HEK293 (cell line): ENCODE measurements at regions not wholly inside any gene's neighbourhood (a gene's known extent, or its start where the extent isn't known, plus 50 kb on each side); places are given as distances from the start of the nearest gene placed in this dataset.

ENCODE experiments used
- SALL2 ChIP-seq: fragments of 450-650 bp; formaldehyde crosslinking; IDR thresholded peaks from 2 replicates; pipeline ENCODE4 v1.5.0; 2017; ENCODE audit warnings: missing biosample characterization, mild to moderate bottlenecking, missing genetic modification characterization, borderline replicate concordance
- TCF7L2 ChIP-seq: IDR thresholded peaks from 2 replicates; pipeline ENCODE4 v1.6.1; 2011; ENCODE audit warnings: low read depth, mild to moderate bottlenecking, inconsistent platforms, low read length, moderate library complexity, borderline replicate concordance
- ZBTB49 ChIP-seq: fragments of 450-650 bp; formaldehyde crosslinking; IDR thresholded peaks from 2 replicates; pipeline ENCODE4 v1.5.1; 2016; ENCODE audit warnings: missing biosample characterization, missing genetic modification characterization, low read depth
- ZFP3 ChIP-seq: fragments of 450-650 bp; formaldehyde crosslinking; IDR thresholded peaks from 2 replicates; pipeline ENCODE4 v1.5.1; 2016; ENCODE audit warnings: low read depth, missing biosample characterization, missing genetic modification characterization
- ZNF239 ChIP-seq: fragments of 450-650 bp; formaldehyde crosslinking; IDR thresholded peaks from 2 replicates; pipeline ENCODE4 v1.5.1; 2016; ENCODE audit warnings: missing biosample characterization, missing genetic modification characterization
- ZNF610 ChIP-seq: fragments of 450-650 bp; formaldehyde crosslinking; IDR thresholded peaks from 2 replicates; pipeline ENCODE4 v1.5.1; 2016; ENCODE audit warnings: missing biosample characterization, missing genetic modification characterization, borderline replicate concordance
- ZNF626 ChIP-seq: fragments of 450-650 bp; sonication (Bioruptor Pico); formaldehyde crosslinking; IDR thresholded peaks from 2 replicates; pipeline ENCODE4 v1.5.1; 2018; ENCODE audit warnings: missing biosample characterization, missing genetic modification characterization, inconsistent platforms
- ZNF670 ChIP-seq: fragments of 450-650 bp; formaldehyde crosslinking; IDR thresholded peaks from 2 replicates; pipeline ENCODE4 v1.5.1; 2016; ENCODE audit warnings: missing biosample characterization, missing genetic modification characterization, low read depth
- TF ChIP-seq, protein P1 (sequence below): fragments of 450-650 bp; formaldehyde crosslinking; IDR thresholded peaks from 2 replicates; pipeline ENCODE4 v1.5.1; 2016; ENCODE audit warnings: missing biosample characterization, missing genetic modification characterization
- TF ChIP-seq, protein P2 (sequence below): fragments of 450-650 bp; formaldehyde crosslinking; IDR thresholded peaks from 2 replicates; pipeline ENCODE4 v1.5.1; 2016; ENCODE audit warnings: missing biosample characterization, missing genetic modification characterization

GRCh38 chr7:41478187-41478586, 224.7 kb downstream of the INHBA start:
- TF ChIP-seq, protein P1, sequence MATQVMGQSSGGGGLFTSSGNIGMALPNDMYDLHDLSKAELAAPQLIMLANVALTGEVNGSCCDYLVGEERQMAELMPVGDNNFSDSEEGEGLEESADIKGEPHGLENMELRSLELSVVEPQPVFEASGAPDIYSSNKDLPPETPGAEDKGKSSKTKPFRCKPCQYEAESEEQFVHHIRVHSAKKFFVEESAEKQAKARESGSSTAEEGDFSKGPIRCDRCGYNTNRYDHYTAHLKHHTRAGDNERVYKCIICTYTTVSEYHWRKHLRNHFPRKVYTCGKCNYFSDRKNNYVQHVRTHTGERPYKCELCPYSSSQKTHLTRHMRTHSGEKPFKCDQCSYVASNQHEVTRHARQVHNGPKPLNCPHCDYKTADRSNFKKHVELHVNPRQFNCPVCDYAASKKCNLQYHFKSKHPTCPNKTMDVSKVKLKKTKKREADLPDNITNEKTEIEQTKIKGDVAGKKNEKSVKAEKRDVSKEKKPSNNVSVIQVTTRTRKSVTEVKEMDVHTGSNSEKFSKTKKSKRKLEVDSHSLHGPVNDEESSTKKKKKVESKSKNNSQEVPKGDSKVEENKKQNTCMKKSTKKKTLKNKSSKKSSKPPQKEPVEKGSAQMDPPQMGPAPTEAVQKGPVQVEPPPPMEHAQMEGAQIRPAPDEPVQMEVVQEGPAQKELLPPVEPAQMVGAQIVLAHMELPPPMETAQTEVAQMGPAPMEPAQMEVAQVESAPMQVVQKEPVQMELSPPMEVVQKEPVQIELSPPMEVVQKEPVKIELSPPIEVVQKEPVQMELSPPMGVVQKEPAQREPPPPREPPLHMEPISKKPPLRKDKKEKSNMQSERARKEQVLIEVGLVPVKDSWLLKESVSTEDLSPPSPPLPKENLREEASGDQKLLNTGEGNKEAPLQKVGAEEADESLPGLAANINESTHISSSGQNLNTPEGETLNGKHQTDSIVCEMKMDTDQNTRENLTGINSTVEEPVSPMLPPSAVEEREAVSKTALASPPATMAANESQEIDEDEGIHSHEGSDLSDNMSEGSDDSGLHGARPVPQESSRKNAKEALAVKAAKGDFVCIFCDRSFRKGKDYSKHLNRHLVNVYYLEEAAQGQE = no peak
- TF ChIP-seq, protein P2, sequence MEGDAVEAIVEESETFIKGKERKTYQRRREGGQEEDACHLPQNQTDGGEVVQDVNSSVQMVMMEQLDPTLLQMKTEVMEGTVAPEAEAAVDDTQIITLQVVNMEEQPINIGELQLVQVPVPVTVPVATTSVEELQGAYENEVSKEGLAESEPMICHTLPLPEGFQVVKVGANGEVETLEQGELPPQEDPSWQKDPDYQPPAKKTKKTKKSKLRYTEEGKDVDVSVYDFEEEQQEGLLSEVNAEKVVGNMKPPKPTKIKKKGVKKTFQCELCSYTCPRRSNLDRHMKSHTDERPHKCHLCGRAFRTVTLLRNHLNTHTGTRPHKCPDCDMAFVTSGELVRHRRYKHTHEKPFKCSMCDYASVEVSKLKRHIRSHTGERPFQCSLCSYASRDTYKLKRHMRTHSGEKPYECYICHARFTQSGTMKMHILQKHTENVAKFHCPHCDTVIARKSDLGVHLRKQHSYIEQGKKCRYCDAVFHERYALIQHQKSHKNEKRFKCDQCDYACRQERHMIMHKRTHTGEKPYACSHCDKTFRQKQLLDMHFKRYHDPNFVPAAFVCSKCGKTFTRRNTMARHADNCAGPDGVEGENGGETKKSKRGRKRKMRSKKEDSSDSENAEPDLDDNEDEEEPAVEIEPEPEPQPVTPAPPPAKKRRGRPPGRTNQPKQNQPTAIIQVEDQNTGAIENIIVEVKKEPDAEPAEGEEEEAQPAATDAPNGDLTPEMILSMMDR = no peak
- TF ChIP-seq ZBTB49 (tag by site-specific recombination) = no peak
- TF ChIP-seq ZNF670 (tag by site-specific recombination) = no peak
- TF ChIP-seq SALL2 = no peak
- no peak for TF ChIP-seq TCF7L2
- no peak for TF ChIP-seq ZNF610
- TF ChIP-seq ZFP3 (tag by site-specific recombination) = no peak
- no peak for TF ChIP-seq ZNF239 (tag by site-specific recombination)
- TF ChIP-seq ZNF626 (tag by site-specific recombination) = no peak
